Eye (tissue), 1 donor: ENCODE measurements at regions not wholly inside any gene's neighbourhood (a gene's known extent, or its start where the extent isn't known, plus 50 kb on each side); places are given as distances from the start of the nearest gene placed in this dataset.

ENCODE experiments used
- DNase-seq: peaks from one replicate; pipeline ENCODE4 v3.0.0-alpha.2; 2015

GRCh38 chr7:37504801-37505200 lies 56.1 kb upstream of the ELMO1 start:
- no peak for DNase-seq

- DNase-seq = no peak
These were observed 57.2 kb upstream of the ELMO1 start for GRCh38 chr7:37505750-37506353.

- no peak for DNase-seq
These were observed 59.5 kb upstream of the ELMO1 start for GRCh38 chr7:37508118-37508517.

GRCh38 chr7:37510043-37510634 lies 61.5 kb upstream of the ELMO1 start:
- no peak for DNase-seq

DNA sequence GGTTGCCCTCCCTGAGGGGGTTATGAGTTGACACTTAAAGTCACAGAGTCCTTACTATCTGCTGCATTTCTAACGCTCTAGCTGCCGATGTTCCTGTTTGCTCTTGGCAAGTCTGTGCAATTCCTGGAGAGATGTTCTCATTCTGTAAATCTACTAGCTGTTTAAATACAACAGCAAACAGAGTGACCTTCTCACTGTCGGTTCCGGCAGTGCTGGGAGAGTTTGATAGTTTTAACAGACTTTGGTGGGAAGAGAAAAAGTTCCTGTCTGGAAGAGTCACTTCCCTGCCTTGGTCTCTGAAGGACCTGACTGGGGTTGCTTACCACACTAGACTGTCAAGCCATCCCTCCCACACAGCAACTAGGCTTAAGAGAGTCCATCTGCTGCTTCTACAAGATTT lies 63.3 kb upstream of the ELMO1 start:
- DNase-seq = no peak

DNA sequence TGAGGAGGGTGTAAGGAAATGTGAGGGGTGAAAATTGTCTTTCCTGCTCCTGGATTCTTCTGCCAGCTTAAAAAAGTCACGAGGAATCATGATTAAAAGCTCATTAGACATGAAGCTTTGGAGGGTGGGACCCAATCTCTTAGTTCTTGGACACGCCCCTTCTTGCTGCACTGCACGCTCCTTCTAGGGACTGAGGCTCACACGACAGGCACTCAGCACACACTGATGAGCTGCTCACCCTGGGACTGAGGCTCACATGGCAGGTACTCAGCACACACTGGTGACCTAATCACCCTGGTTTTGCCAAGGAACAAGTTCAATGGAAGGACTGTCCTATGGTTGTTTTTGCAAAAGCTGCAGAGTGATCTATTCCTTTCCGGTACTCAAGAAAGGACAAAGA lies 65.8 kb upstream of the ELMO1 start:
- no peak for DNase-seq

- DNase-seq = no peak
These were observed 68.0 kb upstream of the ELMO1 start for GRCh38 chr7:37516664-37517063.

DNA sequence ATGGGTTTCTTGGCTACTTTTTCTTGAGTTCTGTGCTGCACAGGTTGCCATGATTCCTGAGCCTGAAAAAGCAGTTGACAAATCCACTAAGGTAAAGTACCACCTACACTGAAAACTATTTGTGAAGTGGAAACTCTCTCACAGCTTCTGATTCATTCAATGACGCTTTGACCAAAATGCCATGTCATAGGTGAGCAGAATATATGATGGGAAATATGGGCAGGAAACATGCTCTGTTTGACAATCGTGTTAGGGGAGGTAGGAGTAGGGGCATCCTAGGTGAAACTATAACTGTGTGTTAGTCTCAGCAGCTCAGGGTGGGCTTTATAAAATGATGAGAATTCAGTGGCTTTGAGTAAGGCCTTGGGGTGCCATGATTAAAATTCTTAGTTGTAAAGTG lies 69.6 kb upstream of the ELMO1 start:
- no peak for DNase-seq

DNA sequence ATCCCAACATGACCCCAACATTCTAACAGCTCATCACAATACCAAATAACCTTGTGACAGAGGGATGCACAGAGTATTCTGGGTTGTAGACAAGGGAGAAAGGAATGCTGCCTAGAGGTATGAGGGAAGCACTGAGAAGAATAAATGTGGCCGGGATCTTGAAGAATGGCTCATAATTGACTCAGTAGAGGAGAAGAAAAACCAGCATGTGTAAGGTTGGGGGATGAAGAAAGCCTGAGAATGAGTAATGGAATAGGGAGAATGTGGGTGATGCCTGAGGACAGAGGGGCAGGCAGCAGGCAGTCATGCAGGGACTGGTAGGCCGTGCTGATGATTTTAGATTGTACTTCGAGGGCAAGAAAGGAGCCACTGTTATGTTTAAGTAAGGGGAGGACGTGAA lies 75.4 kb upstream of the ELMO1 start:
- DNase-seq = no peak

GRCh38 chr7:37524797-37525196 lies 76.1 kb upstream of the ELMO1 start:
- no peak for DNase-seq

DNA sequence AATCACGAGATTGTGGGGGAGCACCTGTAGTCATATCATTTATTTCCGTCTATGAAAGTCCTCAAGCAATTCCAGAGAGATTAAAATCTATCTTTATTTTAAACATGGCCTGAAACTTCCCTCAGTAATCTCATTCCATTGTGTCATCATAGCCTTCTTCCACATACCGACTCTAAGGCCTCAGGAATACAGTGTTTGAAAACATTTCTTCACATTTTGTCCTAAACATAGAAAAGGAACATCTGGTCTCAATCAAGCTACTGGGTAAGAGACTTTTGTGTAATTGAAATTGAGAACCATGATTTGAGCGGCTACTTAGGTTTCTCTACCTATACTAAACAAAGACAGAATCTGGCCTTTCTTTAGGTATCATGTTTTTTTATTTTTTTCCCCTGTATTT lies 78.0 kb upstream of the ELMO1 start:
- no peak for DNase-seq

DNA sequence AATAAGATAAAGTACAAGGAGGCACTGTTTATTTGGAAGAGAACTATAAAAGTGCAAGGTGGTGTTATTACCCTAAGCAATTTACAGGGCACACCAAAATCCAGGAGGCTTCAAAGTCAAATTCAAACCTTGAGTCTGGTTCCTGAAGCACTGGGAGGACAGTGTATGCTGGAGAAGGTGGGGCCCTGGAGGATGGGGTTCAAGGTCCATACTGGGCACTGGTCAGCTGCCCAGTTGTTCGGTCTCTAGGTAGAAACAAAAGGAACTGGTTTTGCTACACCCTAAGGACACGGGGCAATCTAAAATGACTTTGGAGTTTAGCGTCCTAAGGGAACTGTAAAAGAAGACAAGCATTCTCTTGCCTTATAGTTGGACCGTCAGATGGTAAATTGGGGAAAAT lies 78.4 kb upstream of the ELMO1 start:
- DNase-seq = no peak

GRCh38 chr7:37531225-37531624 lies 82.6 kb upstream of the ELMO1 start:
- DNase-seq = no peak

DNA sequence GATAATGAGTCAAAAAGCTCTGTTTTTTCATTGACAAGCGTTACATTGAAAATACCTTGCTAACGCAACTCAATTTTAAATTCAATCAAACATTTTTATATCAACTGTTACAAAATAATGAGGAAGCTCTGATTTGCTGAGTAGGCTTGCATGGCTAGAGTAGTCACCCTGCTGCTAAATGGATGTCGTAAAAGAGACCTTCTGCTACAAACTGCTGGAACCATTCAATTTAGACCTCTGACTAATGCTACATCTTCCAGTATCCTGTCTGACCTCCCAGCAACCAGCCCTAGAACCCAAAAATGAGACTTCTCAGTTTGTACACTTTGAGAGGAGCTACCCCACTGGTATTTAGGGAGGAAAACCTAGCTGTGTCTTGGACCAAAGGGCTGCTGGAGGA lies 84.0 kb upstream of the ELMO1 start:
- no peak for DNase-seq

GRCh38 chr7:37534893-37535610 lies 86.4 kb upstream of the ELMO1 start:
- no peak for DNase-seq

GRCh38 chr7:37535841-37536240 lies 87.2 kb upstream of the ELMO1 start:
- DNase-seq = no peak

- no peak for DNase-seq
These were observed 88.0 kb upstream of the ELMO1 start for GRCh38 chr7:37536706-37537105.

DNA sequence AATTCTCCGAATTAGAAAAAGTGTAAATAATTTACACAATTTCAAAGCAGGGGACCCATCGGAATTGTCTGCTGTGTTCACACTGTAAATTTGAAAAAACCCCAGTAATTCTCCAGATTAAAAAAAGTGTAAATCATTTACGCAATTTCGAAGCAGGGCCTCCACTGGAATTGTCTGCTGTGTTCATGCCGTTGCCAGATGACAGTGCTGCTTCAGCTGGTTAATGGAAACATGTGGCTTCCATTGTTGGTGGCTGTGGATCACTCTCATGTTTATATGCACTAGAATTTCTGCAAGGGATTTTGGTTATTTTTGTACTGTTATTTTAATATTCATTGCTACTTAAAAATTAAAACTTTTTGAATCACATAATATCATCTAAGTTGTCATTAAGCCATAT lies 88.8 kb upstream of the ELMO1 start:
- DNase-seq = peak; percentile 23

GRCh38 chr7:37538945-37539344 lies 90.3 kb upstream of the ELMO1 start:
- no peak for DNase-seq

DNA sequence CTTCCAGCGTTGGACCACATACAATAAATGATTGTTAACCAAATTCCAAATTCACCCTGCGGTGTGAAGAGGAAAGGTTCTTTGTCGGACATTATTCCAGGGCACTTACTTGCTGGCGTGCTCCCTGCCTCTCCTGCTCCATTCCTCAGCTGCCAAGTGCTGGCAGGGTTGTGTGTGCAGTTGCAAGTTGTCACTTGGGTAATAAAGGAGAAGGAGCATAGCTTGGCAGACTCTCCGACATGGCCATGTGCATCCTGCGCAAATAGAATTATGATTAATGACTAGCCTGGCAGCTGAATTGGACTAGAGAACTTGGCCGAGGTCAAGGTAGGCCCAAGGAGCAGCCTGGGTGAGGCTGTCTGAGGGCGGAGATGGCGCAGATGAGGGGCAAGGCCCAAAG lies 92.3 kb upstream of the ELMO1 start:
- no peak for DNase-seq

GRCh38 chr7:37541810-37542443 lies 93.3 kb upstream of the ELMO1 start:
- no peak for DNase-seq

DNA sequence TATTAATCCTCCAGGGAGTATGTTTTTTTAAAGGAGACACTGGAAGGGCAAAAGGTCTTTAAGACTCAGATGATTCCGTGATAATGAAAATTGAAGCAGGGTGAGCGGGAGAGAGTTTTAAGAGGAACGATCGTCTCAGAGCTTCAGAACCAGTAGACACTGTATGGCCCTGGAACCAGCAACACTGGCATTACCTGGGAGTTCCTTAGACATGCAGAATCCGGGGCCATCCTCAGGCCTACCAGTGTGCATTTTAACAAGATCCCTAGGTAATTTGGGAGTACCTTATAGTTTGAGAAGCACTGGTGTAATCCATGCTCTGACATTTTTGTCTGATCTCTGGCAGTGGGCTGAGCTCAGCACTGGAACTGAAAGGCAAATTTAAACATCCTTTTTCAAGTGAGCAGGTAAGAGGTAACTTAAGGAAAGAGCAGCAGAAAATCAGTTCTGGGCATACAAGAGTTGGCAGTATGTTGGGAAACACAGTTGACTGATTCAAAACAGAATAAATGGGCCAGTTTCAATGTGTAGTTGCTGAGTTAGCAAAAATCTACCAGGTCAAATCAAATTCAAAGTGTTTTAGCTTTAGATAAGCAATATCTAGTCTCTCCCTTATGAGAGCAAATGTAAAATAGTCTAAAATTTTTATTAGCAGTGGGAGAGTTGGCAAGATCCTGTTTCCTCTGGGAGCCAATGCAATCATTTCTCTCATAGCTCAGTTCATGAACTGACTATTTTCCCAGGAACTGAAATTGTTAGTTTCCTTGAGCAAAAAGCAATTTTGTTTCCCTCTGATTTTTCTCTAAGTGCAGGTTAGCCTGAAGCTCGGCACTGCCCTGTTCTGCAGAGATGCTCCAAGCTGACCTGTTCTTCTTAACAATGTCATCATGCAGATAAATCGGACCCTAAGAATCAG lies 97.2 kb upstream of the ELMO1 start:
- no peak for DNase-seq

DNA sequence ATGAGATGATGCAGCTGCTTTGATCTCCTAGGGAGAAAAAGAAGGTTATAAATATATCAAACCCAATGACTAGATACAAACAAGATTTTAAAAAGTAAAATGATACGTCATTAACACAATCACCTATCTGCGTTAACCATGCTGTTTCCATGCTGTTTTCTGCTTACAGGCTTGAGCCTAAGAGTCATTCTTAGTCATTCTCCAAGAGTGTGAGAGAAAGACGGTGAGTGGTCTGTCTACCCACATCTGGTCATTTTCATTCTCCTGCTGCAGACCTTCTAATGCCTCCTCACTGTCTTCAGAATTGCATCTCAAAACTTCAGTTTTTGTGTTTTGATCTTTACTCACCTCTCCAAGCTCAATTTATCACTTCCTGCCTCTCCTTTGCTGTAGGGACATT lies 98.0 kb upstream of the ELMO1 start:
- DNase-seq = no peak
